Peyer's patch (tissue), 4 donors: ENCODE measurements at regions not wholly inside any gene's neighbourhood (a gene's known extent, or its start where the extent isn't known, plus 50 kb on each side); places are given as distances from the start of the nearest gene placed in this dataset.

Source experiments
- DNase-seq, 3 donors: peaks; one replicate each; pipeline ENCODE4 v3.0.0-alpha.2; 2017 to 2019
- H3K27ac ChIP-seq, 4 donors: fragments of 200-600 bp; sonication (generic); one replicate each; pipeline ENCODE4 v1.5.1; 2016 to 2019
- H3K27me3 ChIP-seq, 2 donors: fragments of 200-600 bp; sonication (generic); one replicate each; pipeline ENCODE4 v1.5.1; 2019
- H3K36me3 ChIP-seq, 3 donors: fragments of 200-600 bp; sonication (generic); one replicate each; pipeline ENCODE4 v1.5.1; 2016 to 2019
- H3K4me1 ChIP-seq, 4 donors: fragments of 200-600 bp; sonication (generic); one replicate each; pipeline ENCODE4 v1.5.1; 2016 to 2019
- H3K4me3 ChIP-seq, 4 donors: fragments of 200-600 bp; sonication (generic); 1 replicate in 3 of 4; 2 replicates in 1 of 4; pipeline ENCODE4 v1.5.1; 2016 to 2019; ENCODE audit warnings: mild to moderate bottlenecking in 1 of 4
- H3K9me3 ChIP-seq, 4 donors: fragments of 200-600 bp; sonication (generic); one replicate each; pipeline ENCODE4 v1.5.1; 2016 to 2019; ENCODE audit warnings: mild to moderate bottlenecking in 1 of 4
- CTCF ChIP-seq, 6 experiments: fragments of 450-650 bp in 4 of 6; fragments of 200-600 bp in 2 of 6; sonication (generic) in 1 of 6; IDR thresholded peaks; one replicate each; pipeline ENCODE4 v1.5.1; 2017 to 2019; ENCODE audit warnings: antibody characterized with exemption in 6 of 6, mild to moderate bottlenecking in 3 of 6, moderate library complexity in 1 of 6
- POLR2A ChIP-seq, 2 donors: fragments of 450-650 bp; IDR thresholded peaks; one replicate each; pipeline ENCODE4 v1.5.1; 2017; ENCODE audit warnings: antibody characterized with exemption in 2 of 2, mild to moderate bottlenecking in 2 of 2, moderate library complexity in 2 of 2

GRCh38 chr1:221823149-221823548, 81.3 kb upstream of the DUSP10 start:
- TF ChIP-seq CTCF (IDR thresholded peaks at IDR 0.05), result no peak
- no peak for TF ChIP-seq POLR2A (IDR thresholded peaks at IDR 0.05)

GRCh38 chr1:221822591-221822990, 80.7 kb upstream of the DUSP10 start:
- Histone ChIP-seq H3K9me3 (no peaks in the 10 kb centered on the region), H3K4me1 (no peaks in the 10 kb centered on the region), H3K4me3 (no peak overlapping the region), H3K36me3 (no peaks in the 10 kb centered on the region), H3K27ac (no peak overlapping the region), H3K27me3 (no peaks in the 10 kb centered on the region)
- TF ChIP-seq CTCF (IDR thresholded peaks at IDR 0.05) (no peak), POLR2A (IDR thresholded peaks at IDR 0.05) (no peak)
- no peak for DNase-seq

More at GRCh38 chr1:221823149-221823548, 81.3 kb upstream of the DUSP10 start:
- Histone ChIP-seq H3K4me3 (no peak overlapping the region), H3K36me3 (no peaks in the 10 kb centered on the region), H3K27me3 (no peaks in the 10 kb centered on the region), H3K9me3 (no peaks in the 10 kb centered on the region), H3K27ac (no peak overlapping the region), H3K4me1 (no peaks in the 10 kb centered on the region)
- DNase-seq, result no peak

DNA sequence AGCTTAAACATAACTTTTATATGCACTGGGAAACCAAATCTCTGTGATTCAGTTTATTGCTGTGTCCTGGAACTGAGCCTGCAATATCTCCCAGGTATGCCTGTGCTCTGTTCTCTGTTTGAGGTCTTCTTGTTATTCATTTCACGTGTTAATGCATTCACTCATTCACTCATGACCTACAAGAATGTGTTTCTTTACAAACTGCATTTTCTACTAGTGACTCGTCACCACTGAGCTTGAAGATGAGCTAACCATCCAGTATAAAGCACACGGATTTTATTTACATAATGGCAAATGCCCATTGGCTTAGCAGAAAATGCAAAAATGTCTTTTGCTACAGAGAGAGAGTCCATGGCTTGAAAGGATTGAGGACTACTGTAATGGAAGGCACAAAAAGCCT, 75.0 kb upstream of the DUSP10 start:
- Histone ChIP-seq H3K27me3 (no peaks in the 10 kb centered on the region), H3K4me1 (no peaks in the 10 kb centered on the region), H3K9me3 (no peaks in the 10 kb centered on the region), H3K27ac (no peak overlapping the region), H3K36me3 (no peaks in the 10 kb centered on the region), H3K4me3 (no peak overlapping the region)
- no peak for TF ChIP-seq CTCF (IDR thresholded peaks at IDR 0.05)
- DNase-seq, result no peak

DNA sequence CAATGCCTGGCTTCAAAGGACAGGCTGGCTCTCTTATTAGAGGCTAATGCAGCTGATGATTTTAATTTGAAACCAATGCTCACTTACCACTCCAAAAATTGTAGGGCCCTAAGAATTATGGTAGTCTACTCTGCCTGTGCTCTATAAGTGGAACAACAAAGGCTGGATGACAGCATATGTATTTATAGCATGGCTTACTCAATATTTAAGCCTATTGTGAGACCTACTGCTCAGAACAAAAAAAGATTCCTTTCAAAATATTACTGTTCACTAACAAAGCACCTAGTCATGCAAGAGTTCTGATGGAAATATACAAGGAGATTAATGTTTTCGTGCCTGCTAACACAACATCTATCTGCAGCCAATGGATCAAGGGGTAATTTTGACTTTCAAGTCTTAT, 73.8 kb upstream of the DUSP10 start:
- no peaks in the 10 kb centered on the region for H3K27me3 ChIP-seq
- no peak overlapping the region for H3K4me3 ChIP-seq
- H3K4me1 ChIP-seq, result no peaks in the 10 kb centered on the region
- TF ChIP-seq POLR2A (IDR thresholded peaks at IDR 0.05) (no peak), CTCF (IDR thresholded peaks at IDR 0.05) (no peak)
- H3K36me3 ChIP-seq, result no peaks in the 10 kb centered on the region
- H3K27ac ChIP-seq, result no peak overlapping the region
- H3K9me3 ChIP-seq, result no peaks in the 10 kb centered on the region
- DNase-seq, result no peak

DNA sequence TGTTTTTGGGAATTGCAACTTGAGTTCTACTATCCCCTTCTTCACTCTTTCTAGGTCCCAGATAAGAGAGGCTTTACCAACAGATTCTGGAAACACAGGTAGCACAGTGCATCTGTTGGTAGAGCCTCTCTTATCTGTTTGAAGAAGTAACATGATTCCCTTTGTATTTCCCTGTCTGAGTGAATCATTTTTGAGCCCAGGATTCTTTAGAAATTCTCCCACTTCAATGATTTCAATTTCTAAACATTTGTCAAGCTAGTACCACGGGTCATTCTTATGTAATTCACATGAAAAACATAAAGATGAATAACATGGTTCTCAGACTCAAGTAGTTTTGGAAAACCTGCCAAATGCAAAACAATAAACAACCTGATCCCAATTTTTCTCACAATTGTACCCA, 72.0 kb upstream of the DUSP10 start:
- no peak for DNase-seq
- H3K4me1 ChIP-seq, result no peaks in the 10 kb centered on the region
- H3K27ac ChIP-seq, result no peak overlapping the region
- no peaks in the 10 kb centered on the region for H3K36me3 ChIP-seq
- no peaks in the 10 kb centered on the region for H3K27me3 ChIP-seq
- H3K4me3 ChIP-seq, result no peak overlapping the region
- no peak for TF ChIP-seq CTCF (IDR thresholded peaks at IDR 0.05)
- no peak for TF ChIP-seq POLR2A (IDR thresholded peaks at IDR 0.05)
- no peaks in the 10 kb centered on the region for H3K9me3 ChIP-seq

DNA sequence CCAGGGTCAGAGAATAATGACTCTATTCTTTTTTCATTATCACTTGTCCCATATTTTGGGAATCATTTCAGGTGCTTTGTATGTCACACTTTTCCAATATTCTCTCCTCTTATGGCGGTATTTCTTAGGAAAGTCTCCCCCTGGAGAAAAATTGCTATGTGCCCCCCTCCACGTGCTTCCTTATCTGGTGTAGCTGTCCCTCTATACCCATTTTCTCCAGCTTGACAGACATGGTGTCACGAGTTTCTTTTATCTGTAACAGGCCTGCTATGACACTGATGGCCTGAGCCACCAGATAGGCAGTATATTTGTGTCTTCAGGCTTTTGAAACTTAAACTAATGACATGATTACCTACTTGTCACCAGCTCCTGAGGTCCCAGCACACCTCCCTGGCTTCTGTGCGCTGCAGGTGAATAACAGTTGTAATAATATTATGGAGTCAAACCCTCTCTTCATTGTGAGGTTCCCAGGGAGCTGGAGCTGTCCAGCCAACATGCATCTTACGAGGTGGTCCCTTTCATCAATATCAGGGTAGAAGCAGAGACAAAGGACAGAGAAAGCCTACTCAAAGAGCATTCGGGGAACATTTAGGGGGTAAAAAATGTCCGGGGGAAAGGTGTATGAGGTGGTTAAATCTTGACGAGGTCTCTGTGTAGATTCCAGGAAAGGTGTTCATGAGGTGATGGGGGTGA, 71.2 kb upstream of the DUSP10 start:
- H3K27me3 ChIP-seq, result no peaks in the 10 kb centered on the region
- no peaks in the 10 kb centered on the region for H3K9me3 ChIP-seq
- TF ChIP-seq CTCF (IDR thresholded peaks at IDR 0.05) (no peak), POLR2A (IDR thresholded peaks at IDR 0.05) (no peak)
- no peak for DNase-seq
- H3K4me3 ChIP-seq, result no peak overlapping the region
- H3K27ac ChIP-seq, result no peak overlapping the region
- H3K4me1 ChIP-seq, result no peaks in the 10 kb centered on the region
- no peaks in the 10 kb centered on the region for H3K36me3 ChIP-seq
